T-helper 2 cell treated with Interferon-gamma antibody and Interleukin-4, amounts not matched to agents 5 μg/mL and 100 μg/mL, for 36 hours (primary cell): ENCODE measurements at regions not wholly inside any gene's neighbourhood (a gene's known extent, or its start where the extent isn't known, plus 50 kb on each side); places are given as distances from the start of the nearest gene placed in this dataset.

ENCODE experiments used
- DNase-seq: peaks from one replicate; pipeline ENCODE4 v3.0.0; 2021; ENCODE audit warnings: low spot score
- H3K27ac Mint-ChIP-seq: one replicate; pipeline ENCODE4 v1.8.0; 2021; ENCODE audit warnings: mild to moderate bottlenecking, mixed read lengths
- H3K27me3 Mint-ChIP-seq: one replicate; pipeline ENCODE4 v1.8.0; 2021; ENCODE audit warnings: low read depth, mixed read lengths
- H3K36me3 Mint-ChIP-seq: one replicate; pipeline ENCODE4 v1.8.0; 2021; ENCODE audit warnings: low read depth, mixed read lengths
- H3K4me1 Mint-ChIP-seq: one replicate; pipeline ENCODE4 v1.8.0; 2021; ENCODE audit warnings: low read depth, mixed read lengths
- H3K4me3 Mint-ChIP-seq: one replicate; pipeline ENCODE4 v1.8.0; 2022; ENCODE audit warnings: mild to moderate bottlenecking, moderate library complexity, mixed read lengths
- H3K9me3 Mint-ChIP-seq: one replicate; pipeline ENCODE4 v1.8.0; 2021; ENCODE audit warnings: mixed read lengths

DNA sequence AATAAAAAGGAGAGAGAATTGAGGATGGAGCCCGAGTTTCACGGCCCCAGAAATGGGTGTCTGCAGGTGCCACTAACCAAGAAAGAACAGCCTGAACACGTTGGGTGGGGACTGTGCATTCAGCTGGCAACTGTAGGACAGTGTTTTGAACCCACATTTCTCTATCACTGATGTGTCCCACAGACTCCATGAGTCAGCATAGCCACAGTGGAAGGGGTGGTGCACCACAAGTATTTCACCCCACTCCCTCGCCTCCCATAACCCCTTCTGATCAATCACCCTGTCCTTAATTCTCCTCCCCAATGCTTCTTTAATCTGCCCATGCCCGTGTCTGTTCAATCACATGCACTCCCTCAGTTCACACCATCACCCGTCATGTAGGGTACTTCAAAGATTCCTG, 291.5 kb downstream of the ZNF516 start:
- no peak for DNase-seq
- Mint-ChIP-seq H3K4me3 (no peak overlapping the region), H3K4me1 (no peaks in the 10 kb centered on the region), H3K9me3 (peaks cover 11% of the 10 kb centered on the region), H3K36me3 (no peaks in the 10 kb centered on the region), H3K27me3 (peaks cover 12% of the 10 kb centered on the region), H3K27ac (no peak overlapping the region)

DNA sequence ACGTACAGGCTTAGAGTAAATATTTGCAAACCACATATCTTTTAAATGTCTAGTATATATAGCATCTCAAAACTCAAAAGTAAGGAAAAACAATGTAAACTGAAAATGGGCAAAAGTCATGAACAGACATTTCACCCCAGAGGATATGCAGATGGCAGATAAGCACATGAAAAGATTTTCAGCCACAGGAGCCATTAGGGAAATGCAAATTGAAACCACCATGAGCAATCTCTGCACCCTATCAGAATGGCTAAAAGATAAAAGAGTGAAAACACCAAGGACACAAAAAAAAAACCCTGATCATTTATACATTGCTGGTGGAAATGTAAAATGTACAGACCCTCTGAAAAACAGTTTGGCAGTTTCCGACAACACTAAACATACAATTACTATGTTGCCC, 292.7 kb downstream of the ZNF516 start:
- peaks cover 11% of the 10 kb centered on the region for H3K9me3 Mint-ChIP-seq
- DNase-seq, result no peak
- H3K4me3 Mint-ChIP-seq, result no peak overlapping the region
- H3K36me3 Mint-ChIP-seq, result no peaks in the 10 kb centered on the region
- peaks cover 7% of the 10 kb centered on the region for H3K27me3 Mint-ChIP-seq
- no peaks in the 10 kb centered on the region for H3K4me1 Mint-ChIP-seq
- H3K27ac Mint-ChIP-seq, result no peak overlapping the region

DNA sequence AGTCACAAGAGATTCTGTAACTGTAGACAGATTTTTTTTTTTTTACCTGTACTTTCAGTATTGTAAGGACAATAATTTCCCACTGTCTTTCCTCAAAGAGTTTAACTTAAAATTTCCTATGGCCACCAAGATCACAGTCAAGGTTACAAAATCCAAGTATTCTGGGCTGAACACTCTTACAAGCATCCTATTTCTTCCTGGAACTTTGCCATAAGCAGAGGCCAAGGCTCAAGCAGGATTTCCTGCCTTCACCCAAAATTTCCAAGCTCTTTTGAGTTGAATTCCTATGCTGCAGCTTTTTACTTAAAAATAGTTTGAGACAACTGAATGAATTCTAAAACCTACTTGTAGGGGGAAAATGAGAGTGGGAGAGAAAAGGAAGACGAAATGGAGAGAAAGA, 299.4 kb downstream of the ZNF516 start:
- no peak overlapping the region for H3K4me3 Mint-ChIP-seq
- H3K4me1 Mint-ChIP-seq, result no peaks in the 10 kb centered on the region
- no peaks in the 10 kb centered on the region for H3K9me3 Mint-ChIP-seq
- no peak overlapping the region for H3K27ac Mint-ChIP-seq
- H3K27me3 Mint-ChIP-seq, result no peaks in the 10 kb centered on the region
- no peaks in the 10 kb centered on the region for H3K36me3 Mint-ChIP-seq
- no peak for DNase-seq

DNA sequence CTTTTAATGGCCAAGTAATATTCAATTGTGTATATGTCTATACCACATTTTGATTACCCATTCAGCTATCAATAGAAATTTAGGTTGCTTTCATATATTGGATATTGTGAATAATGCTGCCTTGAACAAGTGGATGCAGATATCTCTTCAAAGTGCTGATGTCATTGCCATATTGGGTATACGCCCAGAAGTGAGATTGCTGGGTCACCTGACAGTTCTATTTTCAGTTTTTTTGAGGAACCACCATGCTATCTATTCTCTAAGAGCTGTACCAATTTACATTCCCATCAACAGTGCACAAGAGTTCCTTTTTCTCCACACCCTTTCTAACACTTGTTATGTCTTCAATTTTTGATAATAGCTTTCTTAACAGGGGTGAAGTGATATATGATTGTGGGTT, 306.9 kb downstream of the ZNF516 start:
- H3K36me3 Mint-ChIP-seq, result no peaks in the 10 kb centered on the region
- no peak for DNase-seq
- no peak overlapping the region for H3K4me3 Mint-ChIP-seq
- no peaks in the 10 kb centered on the region for H3K4me1 Mint-ChIP-seq
- H3K27ac Mint-ChIP-seq, result no peak overlapping the region
- H3K9me3 Mint-ChIP-seq, result no peaks in the 10 kb centered on the region
- H3K27me3 Mint-ChIP-seq, result no peaks in the 10 kb centered on the region

DNA sequence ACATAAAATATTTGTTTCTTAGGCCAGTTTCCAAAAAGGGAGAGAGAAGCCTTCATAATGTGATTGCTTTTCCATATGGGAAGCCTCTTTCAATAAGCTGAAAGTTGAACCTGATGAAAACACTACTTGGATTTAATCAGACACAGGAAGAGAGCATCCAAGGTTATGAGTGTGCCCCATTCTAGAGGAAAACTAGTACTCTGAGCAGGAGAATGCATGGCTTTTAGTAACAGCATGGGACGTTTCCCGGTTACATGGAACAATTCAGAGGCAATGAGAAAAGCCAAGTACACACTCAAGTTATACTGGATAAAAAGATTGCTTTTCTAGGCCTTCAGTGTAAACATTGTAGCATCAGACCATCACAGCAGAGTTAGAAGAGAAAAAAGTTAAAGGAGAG, 315.8 kb downstream of the ZNF516 start:
- no peak overlapping the region for H3K4me3 Mint-ChIP-seq
- H3K27ac Mint-ChIP-seq, result no peak overlapping the region

DNA sequence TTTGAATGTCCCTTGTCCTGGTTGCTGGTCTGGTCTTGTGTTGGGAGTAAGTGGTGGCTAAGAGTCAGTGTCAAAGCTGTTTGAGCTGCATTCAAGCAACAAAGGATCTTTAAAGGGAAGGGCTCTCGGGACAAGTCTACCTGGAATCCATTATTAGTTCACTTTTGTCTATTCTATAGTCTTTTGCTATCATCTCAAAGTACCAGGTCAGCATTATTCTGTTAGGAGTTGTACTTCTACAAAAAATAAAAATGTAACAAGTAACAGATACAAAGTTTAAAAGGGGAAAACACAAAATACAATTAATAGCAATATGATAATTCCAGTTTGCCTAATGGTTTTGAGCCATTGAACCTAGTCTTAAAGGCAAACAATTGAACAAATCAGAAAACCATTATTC, 317.9 kb downstream of the ZNF516 start:
- Mint-ChIP-seq H3K27me3 (peaks cover 6% of the 10 kb centered on the region), H3K4me3 (no peak overlapping the region), H3K36me3 (no peaks in the 10 kb centered on the region), H3K9me3 (no peaks in the 10 kb centered on the region), H3K4me1 (no peaks in the 10 kb centered on the region), H3K27ac (no peak overlapping the region)
- no peak for DNase-seq

More for the DNA sequence above, 315.8 kb downstream of the ZNF516 start:
- DNase-seq, result no peak
- Mint-ChIP-seq H3K27me3 (peaks cover 3% of the 10 kb centered on the region), H3K36me3 (no peaks in the 10 kb centered on the region), H3K4me1 (no peaks in the 10 kb centered on the region), H3K9me3 (no peaks in the 10 kb centered on the region)

DNA sequence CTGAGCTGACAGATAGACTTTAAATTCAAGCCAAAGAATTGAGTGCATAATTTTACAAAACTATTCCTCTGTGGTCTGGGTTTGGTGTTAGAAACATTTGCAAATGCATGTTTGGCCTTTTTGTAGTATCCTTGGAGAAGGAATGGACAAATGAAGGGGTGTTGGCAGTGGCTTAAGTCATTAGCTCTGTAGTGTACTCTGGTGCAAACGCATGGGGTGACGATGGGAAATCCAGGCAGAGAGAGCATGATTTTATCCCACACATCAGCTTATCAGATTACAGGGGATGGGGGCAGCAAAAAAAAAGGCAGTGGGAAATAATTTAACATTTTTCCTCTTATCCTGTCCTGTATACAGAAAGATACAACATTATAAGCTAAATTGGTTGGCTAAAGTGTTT, 320.6 kb downstream of the ZNF516 start:
- H3K4me3 Mint-ChIP-seq, result no peak overlapping the region
- peaks cover 3% of the 10 kb centered on the region for H3K27me3 Mint-ChIP-seq
- no peaks in the 10 kb centered on the region for H3K4me1 Mint-ChIP-seq
- H3K36me3 Mint-ChIP-seq, result no peaks in the 10 kb centered on the region
- no peak overlapping the region for H3K27ac Mint-ChIP-seq
- DNase-seq, result no peak
- no peaks in the 10 kb centered on the region for H3K9me3 Mint-ChIP-seq

DNA sequence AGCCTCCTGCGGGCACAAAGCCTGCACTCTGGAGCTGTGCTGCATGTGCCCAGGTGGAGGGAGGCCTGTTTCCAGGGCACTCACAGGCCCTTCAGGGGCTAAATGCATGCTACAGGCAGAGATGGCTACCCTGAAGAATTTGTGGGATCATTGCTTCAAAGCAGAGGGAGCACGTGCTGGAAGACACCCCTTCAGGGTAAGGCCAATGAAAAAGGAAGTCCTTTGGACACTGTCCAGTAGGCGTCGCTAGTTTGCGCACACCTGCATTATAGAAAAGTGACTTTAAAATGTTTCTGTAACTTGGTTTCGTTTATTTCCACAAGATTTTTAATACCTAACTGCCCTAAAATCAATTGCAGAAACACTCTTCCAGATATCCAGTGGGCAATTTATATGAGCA, 325.3 kb downstream of the ZNF516 start:
- Mint-ChIP-seq H3K27ac (no peak overlapping the region), H3K27me3 (peaks cover 3% of the 10 kb centered on the region), H3K4me1 (no peaks in the 10 kb centered on the region)

DNA sequence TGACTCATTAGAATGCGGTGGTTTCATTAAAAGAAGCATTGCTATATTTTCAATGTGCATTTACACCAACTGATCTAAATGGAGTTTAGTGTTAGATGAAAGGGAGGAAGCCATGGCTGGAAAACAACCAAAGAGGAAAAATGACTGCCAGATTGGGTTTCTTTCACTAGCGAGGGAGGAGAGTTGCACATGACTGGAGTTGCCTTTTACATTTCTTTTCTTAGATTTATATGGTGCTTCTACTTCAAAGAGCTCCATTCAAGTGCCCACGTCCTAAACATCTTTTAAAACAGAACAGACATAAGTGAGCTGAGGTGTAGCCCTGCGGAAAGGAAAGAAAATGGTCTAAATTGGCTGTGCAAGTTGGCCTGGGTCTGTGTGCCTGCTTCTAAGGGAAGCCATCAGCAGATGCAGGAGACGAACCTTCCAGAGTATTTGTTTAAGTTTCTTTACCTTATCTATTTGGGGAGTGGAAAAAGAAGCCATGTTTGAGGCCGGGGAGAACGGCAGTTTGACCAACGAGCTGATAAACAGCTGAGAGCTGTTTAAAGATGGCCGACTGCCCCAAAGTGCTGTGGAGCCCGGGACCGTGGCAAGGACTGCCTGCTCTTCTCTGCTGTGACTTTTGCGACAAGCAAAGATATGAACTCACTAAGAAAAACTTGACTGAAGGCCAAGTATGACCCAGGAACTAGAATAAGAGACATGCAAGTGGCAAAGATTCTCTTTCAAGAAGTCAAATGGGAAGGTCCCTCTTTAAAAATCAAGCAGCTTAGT, 327.0 kb downstream of the ZNF516 start:
- Mint-ChIP-seq H3K36me3 (no peaks in the 10 kb centered on the region), H3K27me3 (peaks cover 3% of the 10 kb centered on the region), H3K4me3 (no peak overlapping the region), H3K4me1 (no peaks in the 10 kb centered on the region), H3K27ac (no peak overlapping the region), H3K9me3 (no peaks in the 10 kb centered on the region)
- no peak for DNase-seq

More for the DNA sequence above, 325.3 kb downstream of the ZNF516 start:
- Mint-ChIP-seq H3K36me3 (no peaks in the 10 kb centered on the region), H3K9me3 (no peaks in the 10 kb centered on the region), H3K4me3 (no peak overlapping the region)
- DNase-seq, result no peak

DNA sequence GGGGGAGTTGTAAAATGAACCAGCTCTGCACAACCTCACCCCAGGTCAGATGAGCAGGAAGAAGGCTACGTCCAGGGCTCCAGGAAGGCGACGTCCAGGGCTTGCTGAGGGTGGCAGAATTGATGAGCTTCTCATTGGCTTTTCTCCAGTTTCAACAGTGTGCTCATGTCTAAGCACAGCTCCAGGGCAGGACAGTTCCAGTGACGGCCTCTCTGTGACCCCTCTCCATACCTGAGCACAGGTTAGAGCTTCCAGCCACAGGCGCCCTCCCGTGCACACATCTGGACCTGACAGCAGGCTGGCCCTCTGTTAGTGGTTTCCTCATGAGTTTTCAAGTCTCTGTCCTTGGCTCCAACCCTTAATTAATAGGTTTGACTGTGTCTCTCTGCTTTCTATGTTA, 327.6 kb downstream of the ZNF516 start:
- DNase-seq, result no peak
- no peaks in the 10 kb centered on the region for H3K9me3 Mint-ChIP-seq
- H3K4me3 Mint-ChIP-seq, result no peak overlapping the region
- H3K36me3 Mint-ChIP-seq, result no peaks in the 10 kb centered on the region
- H3K27me3 Mint-ChIP-seq, result peaks cover 2% of the 10 kb centered on the region
- no peak overlapping the region for H3K27ac Mint-ChIP-seq
- H3K4me1 Mint-ChIP-seq, result no peaks in the 10 kb centered on the region

DNA sequence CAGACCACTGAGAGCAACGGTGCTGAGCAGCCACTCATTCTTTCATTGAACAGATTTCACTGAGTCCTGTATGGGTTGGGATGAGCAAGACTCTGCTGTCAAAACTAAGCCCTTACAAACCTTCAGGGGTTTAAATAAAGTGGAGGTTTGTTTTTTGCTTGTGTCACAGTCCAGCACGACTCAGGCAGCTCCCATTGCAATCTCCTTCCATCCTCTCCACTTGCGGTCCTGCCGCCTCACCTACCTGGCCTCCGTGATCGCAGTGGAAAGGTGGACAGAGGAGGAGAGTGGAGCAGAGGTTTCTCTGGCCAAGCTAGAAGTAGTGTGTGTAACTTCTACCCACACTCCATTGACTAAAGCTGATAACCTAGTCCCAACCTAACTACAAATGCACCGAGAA, 332.2 kb downstream of the ZNF516 start:
- DNase-seq, result no peak
- Mint-ChIP-seq H3K27ac (no peak overlapping the region), H3K4me1 (no peaks in the 10 kb centered on the region), H3K9me3 (no peaks in the 10 kb centered on the region), H3K27me3 (no peaks in the 10 kb centered on the region), H3K36me3 (no peaks in the 10 kb centered on the region), H3K4me3 (no peak overlapping the region)

DNA sequence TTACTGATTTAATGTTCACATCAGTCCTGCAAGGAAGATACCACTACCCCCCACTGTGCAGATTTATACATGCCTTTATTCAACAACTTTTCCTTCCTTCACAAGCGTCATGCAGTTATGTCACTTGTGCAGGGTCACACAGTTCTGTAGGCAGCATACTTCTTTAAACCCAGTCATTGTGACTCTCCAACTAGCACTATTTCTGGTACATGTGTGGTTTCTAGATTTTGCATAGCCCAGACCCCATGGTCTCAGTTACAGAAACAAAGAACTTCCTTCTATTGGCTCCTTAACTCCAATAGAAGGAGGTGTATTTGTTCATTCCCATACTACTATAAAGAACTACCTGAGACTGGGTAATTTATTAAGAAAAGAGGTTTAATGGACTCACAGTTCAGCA, 333.1 kb downstream of the ZNF516 start:
- Mint-ChIP-seq H3K36me3 (no peaks in the 10 kb centered on the region), H3K4me1 (no peaks in the 10 kb centered on the region), H3K9me3 (no peaks in the 10 kb centered on the region), H3K27ac (no peak overlapping the region), H3K27me3 (no peaks in the 10 kb centered on the region), H3K4me3 (no peak overlapping the region)
- DNase-seq, result no peak

DNA sequence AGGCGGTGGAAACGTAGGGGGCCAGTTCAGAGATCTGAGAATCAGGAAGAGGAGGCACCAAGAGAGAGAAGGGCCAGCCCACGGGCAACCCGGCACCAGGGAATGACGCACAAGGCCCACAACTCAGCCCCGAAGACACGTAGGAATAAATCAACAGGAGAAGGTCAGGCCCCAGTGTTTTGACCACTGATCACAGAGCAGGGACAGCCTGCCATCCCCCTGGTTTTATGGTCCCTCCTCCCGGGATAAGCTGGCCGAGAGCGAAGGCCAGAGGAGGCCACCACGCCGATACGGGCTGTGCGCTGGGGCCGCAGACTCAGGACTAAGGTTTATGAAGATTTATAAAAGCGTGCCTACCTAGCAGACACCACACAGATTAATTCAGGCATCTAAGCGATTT, 341.4 kb downstream of the ZNF516 start:
- Mint-ChIP-seq H3K27ac (no peak overlapping the region), H3K27me3 (no peaks in the 10 kb centered on the region), H3K4me1 (no peaks in the 10 kb centered on the region), H3K36me3 (no peaks in the 10 kb centered on the region), H3K9me3 (no peaks in the 10 kb centered on the region), H3K4me3 (no peak overlapping the region)
- DNase-seq, result no peak

DNA sequence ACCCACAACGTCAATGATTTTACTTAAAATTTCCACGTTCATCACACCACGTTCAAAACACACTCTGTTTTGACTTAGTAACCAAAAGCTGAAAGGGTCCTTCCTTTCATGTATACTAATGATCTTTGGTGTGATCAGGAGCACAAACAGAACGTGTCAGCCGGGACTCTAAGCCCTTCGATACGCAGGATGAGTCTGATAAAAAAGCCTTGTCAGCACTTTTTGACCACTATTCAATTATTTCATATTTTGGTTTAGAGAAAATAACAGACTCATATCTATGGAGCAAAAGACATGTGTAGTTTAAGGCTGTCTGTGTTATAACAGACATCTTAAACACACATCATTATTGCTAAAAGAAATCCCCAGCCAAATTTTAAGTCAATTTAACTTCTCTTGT, 345.3 kb downstream of the ZNF516 start:
- DNase-seq, result no peak
- no peaks in the 10 kb centered on the region for H3K4me1 Mint-ChIP-seq
- no peaks in the 10 kb centered on the region for H3K27me3 Mint-ChIP-seq
- H3K4me3 Mint-ChIP-seq, result no peak overlapping the region
- no peaks in the 10 kb centered on the region for H3K9me3 Mint-ChIP-seq
- no peak overlapping the region for H3K27ac Mint-ChIP-seq
- H3K36me3 Mint-ChIP-seq, result no peaks in the 10 kb centered on the region

DNA sequence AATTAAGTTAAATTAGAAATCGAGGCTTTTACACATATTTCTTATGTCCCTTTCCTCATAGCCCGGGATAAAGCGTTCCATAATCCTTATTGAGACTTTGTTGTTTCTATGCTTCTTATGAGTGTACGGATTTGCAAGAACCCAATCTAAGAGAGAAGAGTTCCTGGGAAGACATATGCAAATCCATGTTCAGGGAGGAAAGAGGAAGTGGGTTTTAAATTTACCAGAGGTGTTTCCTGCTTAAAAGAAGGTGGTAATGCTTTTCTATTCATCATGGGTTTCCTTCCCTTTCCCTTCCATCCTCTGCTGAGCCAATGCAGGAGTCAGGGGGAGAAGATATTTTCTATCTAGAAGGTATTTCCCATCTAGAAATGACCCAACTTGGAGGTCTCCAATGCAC, 345.8 kb downstream of the ZNF516 start:
- no peak for DNase-seq
- H3K27ac Mint-ChIP-seq, result no peak overlapping the region
- no peak overlapping the region for H3K4me3 Mint-ChIP-seq
- no peaks in the 10 kb centered on the region for H3K36me3 Mint-ChIP-seq
- no peaks in the 10 kb centered on the region for H3K27me3 Mint-ChIP-seq
- H3K9me3 Mint-ChIP-seq, result no peaks in the 10 kb centered on the region
- no peaks in the 10 kb centered on the region for H3K4me1 Mint-ChIP-seq
